Cardiac muscle cell (in vitro differentiated cells and primary cell): ENCODE measurements at regions not wholly inside any gene's neighbourhood (a gene's known extent, or its start where the extent isn't known, plus 50 kb on each side); places are given as distances from the start of the nearest gene placed in this dataset.

ENCODE experiments used
- DNase-seq, 2 donors: peaks; one replicate each; pipeline versions ENCODE4 v3.0.0 to v3.0.0-alpha.2; 2010 to 2017; ENCODE audit warnings: low read depth in 1 of 2, low spot score in 1 of 2
- H3K27ac ChIP-seq: fragments of 200-600 bp; sonication (generic); 2 replicates; pipeline ENCODE4 v1.5.1; 2016
- H3K27me3 ChIP-seq: fragments of 200-600 bp; sonication (generic); 2 replicates; pipeline ENCODE4 v1.6.0; 2016; ENCODE audit warnings: control low read depth
- H3K36me3 ChIP-seq: fragments of 200-600 bp; sonication (generic); 2 replicates; pipeline ENCODE4 v1.5.1; 2016; ENCODE audit warnings: control low read depth
- H3K4me1 ChIP-seq: fragments of 200-600 bp; sonication (generic); 2 replicates; pipeline ENCODE4 v1.8.1; 2017; ENCODE audit warnings: low read depth, mild to moderate bottlenecking, mixed run types
- H3K4me3 ChIP-seq: fragments of 200-600 bp; sonication (generic); 2 replicates; pipeline ENCODE4 v1.5.1; 2016; ENCODE audit warnings: mild to moderate bottlenecking
- H3K9me3 ChIP-seq: fragments of 200-600 bp; sonication (generic); 2 replicates; pipeline ENCODE4 v1.5.1; 2017; ENCODE audit warnings: low read depth, mild to moderate bottlenecking, control low read depth
- TF ChIP-seq, protein P1 (sequence below): IDR thresholded peaks from 2 replicates; pipeline ENCODE4 v1.5.1; 2012; ENCODE audit warnings: low read depth, mild to moderate bottlenecking, low read length

DNA sequence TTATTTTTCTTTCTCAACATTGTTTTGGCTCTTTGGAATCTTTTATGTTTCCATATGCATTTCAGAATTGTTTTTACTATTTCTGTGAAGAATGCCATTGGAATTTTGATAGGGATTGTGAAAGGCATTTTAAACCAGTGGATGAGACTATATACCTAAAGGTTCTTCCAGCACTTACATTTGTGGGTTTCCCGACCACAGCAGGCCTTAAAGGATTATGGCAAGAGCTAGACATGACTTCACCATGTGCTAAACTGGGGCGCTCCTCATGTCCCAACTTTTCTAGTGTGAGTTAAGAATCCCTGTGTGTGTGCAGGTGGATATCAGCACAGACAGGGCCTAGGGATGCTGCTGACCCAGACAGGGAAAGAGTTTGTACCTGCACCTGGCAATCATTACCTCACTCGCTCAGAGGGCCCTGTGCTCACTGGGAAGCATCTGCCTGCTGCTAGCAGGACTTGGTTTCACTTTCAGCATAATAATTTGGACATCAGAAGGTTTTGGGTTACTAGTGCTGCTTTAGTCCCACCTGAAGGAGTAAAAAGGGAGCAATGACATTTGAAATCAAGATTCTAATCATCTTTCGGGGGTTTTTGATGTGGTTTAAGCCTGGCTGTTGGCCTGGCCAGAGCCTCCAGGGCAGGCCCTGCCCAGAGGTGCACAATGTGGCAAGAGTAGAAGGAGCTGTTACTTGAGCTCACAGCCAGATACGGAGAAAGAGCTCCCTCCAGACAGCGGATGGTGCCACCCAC lies 137.1 kb downstream of the CDC5L start:
- no peaks in the 10 kb centered on the region for H3K27me3 ChIP-seq
- H3K9me3 ChIP-seq: no peaks in the 10 kb centered on the region
- H3K27ac ChIP-seq: no peak overlapping the region
- no peaks in the 10 kb centered on the region for H3K4me1 ChIP-seq
- no peak overlapping the region for H3K4me3 ChIP-seq
- TF ChIP-seq, protein P1, sequence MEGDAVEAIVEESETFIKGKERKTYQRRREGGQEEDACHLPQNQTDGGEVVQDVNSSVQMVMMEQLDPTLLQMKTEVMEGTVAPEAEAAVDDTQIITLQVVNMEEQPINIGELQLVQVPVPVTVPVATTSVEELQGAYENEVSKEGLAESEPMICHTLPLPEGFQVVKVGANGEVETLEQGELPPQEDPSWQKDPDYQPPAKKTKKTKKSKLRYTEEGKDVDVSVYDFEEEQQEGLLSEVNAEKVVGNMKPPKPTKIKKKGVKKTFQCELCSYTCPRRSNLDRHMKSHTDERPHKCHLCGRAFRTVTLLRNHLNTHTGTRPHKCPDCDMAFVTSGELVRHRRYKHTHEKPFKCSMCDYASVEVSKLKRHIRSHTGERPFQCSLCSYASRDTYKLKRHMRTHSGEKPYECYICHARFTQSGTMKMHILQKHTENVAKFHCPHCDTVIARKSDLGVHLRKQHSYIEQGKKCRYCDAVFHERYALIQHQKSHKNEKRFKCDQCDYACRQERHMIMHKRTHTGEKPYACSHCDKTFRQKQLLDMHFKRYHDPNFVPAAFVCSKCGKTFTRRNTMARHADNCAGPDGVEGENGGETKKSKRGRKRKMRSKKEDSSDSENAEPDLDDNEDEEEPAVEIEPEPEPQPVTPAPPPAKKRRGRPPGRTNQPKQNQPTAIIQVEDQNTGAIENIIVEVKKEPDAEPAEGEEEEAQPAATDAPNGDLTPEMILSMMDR: no peak
- no peaks in the 10 kb centered on the region for H3K36me3 ChIP-seq
- no peak for DNase-seq

DNA sequence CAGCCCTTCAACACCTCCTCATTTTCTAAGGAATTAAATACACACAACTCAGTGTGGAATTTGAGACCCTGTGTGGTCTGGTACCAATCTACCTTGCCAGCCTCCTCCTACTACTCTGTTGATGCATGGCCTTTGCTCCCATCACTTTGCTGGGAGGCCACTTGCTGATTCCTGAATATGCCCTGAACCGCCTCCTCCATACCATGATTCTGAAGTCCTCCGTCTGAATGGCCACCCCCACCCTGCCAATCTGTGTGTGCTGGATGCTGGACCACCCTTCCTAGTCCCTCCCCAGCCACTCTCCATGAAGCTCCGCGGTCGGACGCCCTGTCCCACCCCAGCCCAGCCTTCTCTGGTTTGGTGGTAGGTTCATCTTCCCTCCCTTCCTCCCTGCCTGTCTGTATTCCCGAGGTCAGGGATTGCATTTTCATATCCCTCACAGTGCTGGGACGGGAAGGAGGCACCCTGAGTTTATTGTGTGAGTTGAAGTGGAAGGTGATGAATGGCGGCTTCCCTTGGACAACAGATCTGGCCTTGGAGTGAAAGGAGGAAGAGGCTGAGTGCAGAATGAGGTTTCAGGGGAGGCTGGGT lies 138.3 kb downstream of the CDC5L start:
- H3K36me3 ChIP-seq: no peaks in the 10 kb centered on the region
- H3K4me3 ChIP-seq: no peak overlapping the region
- H3K4me1 ChIP-seq: no peaks in the 10 kb centered on the region
- no peak for DNase-seq
- TF ChIP-seq, protein P1: no peak
- no peaks in the 10 kb centered on the region for H3K9me3 ChIP-seq
- no peaks in the 10 kb centered on the region for H3K27me3 ChIP-seq
- H3K27ac ChIP-seq: no peak overlapping the region

DNA sequence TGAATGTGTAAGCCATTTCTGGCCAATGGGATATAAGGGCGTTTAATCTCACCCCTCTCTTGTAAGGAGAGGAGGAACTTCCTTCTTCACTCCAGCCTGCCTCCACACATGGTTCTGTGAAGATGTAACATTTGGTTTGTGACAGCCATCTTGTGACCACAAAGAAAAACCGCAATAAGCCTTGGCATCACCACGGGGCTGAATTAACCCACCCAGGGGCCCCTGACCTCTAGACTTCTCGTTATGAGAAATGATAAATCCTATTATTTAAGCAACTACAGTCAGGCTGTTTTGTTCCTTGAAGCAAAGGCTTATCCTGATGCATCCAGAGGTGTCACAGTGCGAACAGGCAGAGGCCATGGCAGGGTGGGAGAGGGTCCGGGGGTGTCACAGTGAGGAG lies 139.7 kb downstream of the CDC5L start:
- DNase-seq: no peak
- no peaks in the 10 kb centered on the region for H3K9me3 ChIP-seq
- H3K27ac ChIP-seq: no peak overlapping the region
- no peak overlapping the region for H3K4me3 ChIP-seq
- no peaks in the 10 kb centered on the region for H3K27me3 ChIP-seq
- TF ChIP-seq, protein P1: no peak
- H3K4me1 ChIP-seq: no peaks in the 10 kb centered on the region
- H3K36me3 ChIP-seq: no peaks in the 10 kb centered on the region

DNA sequence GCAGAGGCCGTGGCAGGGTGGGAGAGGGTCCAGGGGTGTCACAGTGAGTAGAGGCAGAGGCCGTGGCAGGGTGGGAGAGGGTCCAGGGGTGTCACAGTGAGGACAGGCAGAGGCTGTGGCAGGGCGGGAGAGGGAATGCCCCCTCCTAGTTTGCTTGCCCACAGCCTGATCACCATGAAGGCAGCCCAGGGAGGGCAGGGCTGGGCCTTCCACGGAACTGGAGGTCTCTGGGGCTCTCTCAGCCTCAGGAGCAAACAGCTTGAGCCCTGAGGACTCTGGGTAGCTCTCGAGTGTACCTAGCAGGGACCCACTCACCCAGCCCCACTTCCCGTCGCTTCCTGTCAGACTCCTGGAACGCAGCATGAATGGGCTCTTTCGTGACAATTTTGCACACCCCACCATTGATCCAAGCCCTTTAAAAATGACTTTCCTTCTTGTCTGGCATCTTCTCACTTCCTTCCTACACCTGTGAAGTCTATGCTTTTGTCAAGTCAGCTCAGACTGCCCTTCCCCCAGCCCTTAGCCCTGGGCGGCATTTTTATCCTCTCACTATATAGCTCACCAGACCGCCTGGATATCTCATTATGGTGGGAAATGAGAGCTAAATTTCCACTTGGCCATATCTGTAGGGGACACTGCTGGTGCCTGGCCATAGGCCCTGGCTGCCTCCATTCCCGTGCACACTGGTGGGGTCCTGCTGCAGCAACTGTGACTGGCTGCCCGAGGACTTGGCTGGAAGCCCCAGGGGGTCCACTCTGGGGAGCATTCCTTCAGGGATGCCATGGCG lies 140.3 kb downstream of the CDC5L start:
- H3K27ac ChIP-seq: no peak overlapping the region
- H3K9me3 ChIP-seq: no peaks in the 10 kb centered on the region
- no peaks in the 10 kb centered on the region for H3K27me3 ChIP-seq
- TF ChIP-seq, protein P1: no peak
- DNase-seq: no peak
- H3K4me1 ChIP-seq: no peaks in the 10 kb centered on the region
- no peak overlapping the region for H3K4me3 ChIP-seq
- H3K36me3 ChIP-seq: no peaks in the 10 kb centered on the region

DNA sequence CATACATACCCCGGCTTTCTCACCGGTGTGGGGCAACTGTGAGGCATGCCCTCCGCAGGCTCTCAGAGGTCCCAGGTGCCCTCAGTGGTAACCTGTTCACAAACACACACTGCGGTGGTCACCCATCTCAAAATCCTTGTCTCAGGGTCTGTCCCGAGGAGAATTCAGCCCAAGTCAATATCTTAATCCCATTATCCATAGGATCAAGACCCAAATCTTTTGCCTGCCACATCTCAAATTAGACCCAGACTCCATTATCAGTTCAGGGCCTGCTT lies 140.8 kb downstream of the CDC5L start:
- DNase-seq: no peak
- TF ChIP-seq, protein P1: no peak

More for the DNA sequence above, 140.8 kb downstream of the CDC5L start:
- H3K27me3 ChIP-seq: no peaks in the 10 kb centered on the region
- H3K9me3 ChIP-seq: no peaks in the 10 kb centered on the region
- no peak overlapping the region for H3K27ac ChIP-seq
- H3K36me3 ChIP-seq: no peaks in the 10 kb centered on the region
- H3K4me1 ChIP-seq: no peaks in the 10 kb centered on the region
- H3K4me3 ChIP-seq: no peak overlapping the region
